Urinary bladder (tissue), 3 donors: ENCODE measurements at regions not wholly inside any gene's neighbourhood (a gene's known extent, or its start where the extent isn't known, plus 50 kb on each side); places are given as distances from the start of the nearest gene placed in this dataset.
"Not testable (repeated sequence)": the region's sequence is repeated elsewhere in the genome, so short reads cannot be mapped to it uniquely, and the experiment has no call there.

Source experiments
- DNase-seq: peaks from one replicate; pipeline ENCODE4 v3.0.0-alpha.2; 2015; ENCODE audit errors: extremely low spot score
- H3K27ac ChIP-seq: one replicate; pipeline ENCODE4 v1.5.1; 2013; ENCODE audit warnings: low read depth, mild to moderate bottlenecking, moderate library complexity
- H3K36me3 ChIP-seq: one replicate; pipeline ENCODE4 v1.6.1; 2013; ENCODE audit warnings: mild to moderate bottlenecking, moderate library complexity; ENCODE audit not compliant: insufficient read depth
- H3K4me1 ChIP-seq: one replicate; pipeline ENCODE4 v1.6.1; 2013; ENCODE audit warnings: mild to moderate bottlenecking, moderate library complexity; ENCODE audit not compliant: insufficient read depth
- H3K4me3 ChIP-seq: one replicate; pipeline ENCODE4 v1.5.1; 2013; ENCODE audit warnings: low read depth, low read length
- WGBS: extraction: QIAGEN DNeasy Blood & Tissue Kit; methylation state at CpG from one replicate; pipeline ENCODE4 v1.1.7; 2013; 5-methylcytosine and 5-hydroxymethylcytosine counted together
- donor health status: healthy with polysubstance abuse.
- donor health status: healthy.

DNA sequence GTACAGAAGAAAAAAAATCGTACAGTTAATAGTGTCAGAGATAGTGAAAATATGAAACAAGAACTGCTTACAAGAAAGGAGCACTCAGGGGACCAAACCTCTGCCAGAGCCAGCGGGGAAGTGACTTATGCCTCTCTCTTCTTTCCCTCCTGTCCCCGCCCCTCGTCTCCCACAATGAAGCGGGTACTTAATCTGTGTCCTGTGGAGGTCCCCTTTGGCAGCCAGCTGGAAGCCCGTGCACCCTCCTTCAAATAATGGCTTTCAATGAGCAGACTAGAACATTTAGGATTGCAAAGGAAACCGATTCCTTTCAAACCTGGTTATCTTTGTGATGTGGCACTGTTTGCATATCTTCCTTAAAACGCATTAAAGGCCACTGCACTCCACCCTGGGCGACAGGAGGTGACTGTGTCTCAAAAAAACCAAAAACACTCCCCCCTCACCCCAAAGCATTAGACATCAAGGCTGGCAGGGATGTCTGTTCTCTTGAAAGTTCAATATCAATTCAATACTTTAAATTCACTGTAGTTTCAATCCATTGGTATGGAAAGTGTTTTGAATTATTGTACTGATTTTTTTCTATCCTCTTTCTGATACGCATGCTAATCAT, 51.7 kb downstream of the PPIAL4C start:
- DNase-seq, H3K4me3 ChIP-seq, H3K4me1 ChIP-seq, H3K27ac ChIP-seq, H3K36me3 ChIP-seq: not testable (repeated sequence)
- 50% methylated on average over 9 of the region's 10 CpGs for WGBS

GRCh38 chr1:149636286-149637122, 52.9 kb downstream of the PPIAL4C start:
- Histone ChIP-seq H3K27ac (peak overlapping the region; percentile 80), H3K4me3 (peak overlapping the region; percentile 34)
- WGBS, result under 1% methylated on average over 40 of the region's 41 CpGs
- peak; percentile 82 for DNase-seq
- H3K36me3 ChIP-seq, H3K4me1 ChIP-seq: not testable (repeated sequence)

GRCh38 chr1:149638481-149638880, 54.8 kb downstream of the PPIAL4C start:
- not testable (repeated sequence) for H3K4me1 ChIP-seq, H3K36me3 ChIP-seq, H3K4me3 ChIP-seq, H3K27ac ChIP-seq, DNase-seq
- WGBS, result 93% methylated on average over 8 of the region's 8 CpGs

DNA sequence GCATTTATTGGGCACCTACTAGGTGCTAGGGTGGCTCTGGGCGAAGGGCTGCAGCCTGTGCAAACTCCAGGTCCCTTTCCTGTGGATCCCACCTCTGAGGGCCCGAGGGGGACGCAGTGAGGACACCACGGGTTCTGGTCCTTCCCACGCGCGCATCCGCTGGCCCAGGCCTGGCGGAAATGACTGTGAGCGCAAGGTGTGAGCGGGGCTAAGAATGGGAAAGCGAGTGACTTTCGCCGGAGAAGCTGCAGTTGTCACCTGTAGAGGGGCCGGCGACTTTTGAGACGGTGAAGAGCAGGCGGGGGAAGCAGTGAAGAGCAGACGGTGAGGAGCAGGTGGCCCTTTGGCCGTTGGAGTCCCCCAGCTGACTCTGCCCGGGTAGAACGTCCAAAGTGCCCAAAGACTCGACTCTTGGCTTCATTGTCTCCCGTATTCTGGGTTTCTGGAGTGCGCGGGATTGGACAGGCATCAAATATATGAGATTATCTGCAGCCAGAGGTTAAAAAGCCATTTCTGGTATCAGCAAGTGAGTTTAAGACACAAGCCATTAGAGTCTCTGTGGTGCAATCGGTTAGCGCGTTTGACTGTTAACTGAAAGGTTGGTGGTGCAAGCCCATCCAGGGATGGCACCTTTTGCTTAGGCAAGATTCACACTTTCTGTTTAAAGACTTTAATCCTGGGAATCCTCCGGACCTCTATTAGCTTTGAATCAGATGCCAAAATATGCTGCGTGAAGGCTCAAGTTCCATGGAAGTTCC, 55.4 kb downstream of the PPIAL4C start:
- DNase-seq, result not testable (repeated sequence)

DNA sequence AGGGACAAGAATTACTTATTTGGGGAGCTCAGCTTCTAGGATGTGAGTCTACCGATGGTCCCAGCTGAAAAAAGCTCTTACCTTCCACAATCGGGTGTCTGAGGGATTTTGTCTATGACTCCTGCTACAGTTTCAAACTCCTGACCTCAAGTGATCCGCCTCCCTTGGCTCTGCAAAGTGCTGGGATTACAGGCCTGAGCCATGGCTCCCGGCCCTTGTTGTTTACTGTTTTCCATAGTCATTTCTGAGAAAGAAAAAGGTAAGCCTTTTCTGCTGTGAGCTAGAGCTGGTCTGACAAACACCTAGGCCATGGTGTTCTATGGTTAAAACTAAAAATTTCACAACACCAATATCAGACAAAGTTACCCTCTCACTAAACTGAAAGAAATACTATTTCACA, 57.5 kb downstream of the PPIAL4C start:
- not testable (repeated sequence) for H3K4me1 ChIP-seq, H3K4me3 ChIP-seq, H3K27ac ChIP-seq, DNase-seq, H3K36me3 ChIP-seq
- 64% methylated on average over 4 of the region's 4 CpGs for WGBS

More for the DNA sequence above, 55.4 kb downstream of the PPIAL4C start:
- not testable (repeated sequence) for H3K4me3 ChIP-seq, H3K4me1 ChIP-seq, H3K27ac ChIP-seq, H3K36me3 ChIP-seq
- WGBS, result 95% methylated on average over 26 of the region's 31 CpGs

DNA sequence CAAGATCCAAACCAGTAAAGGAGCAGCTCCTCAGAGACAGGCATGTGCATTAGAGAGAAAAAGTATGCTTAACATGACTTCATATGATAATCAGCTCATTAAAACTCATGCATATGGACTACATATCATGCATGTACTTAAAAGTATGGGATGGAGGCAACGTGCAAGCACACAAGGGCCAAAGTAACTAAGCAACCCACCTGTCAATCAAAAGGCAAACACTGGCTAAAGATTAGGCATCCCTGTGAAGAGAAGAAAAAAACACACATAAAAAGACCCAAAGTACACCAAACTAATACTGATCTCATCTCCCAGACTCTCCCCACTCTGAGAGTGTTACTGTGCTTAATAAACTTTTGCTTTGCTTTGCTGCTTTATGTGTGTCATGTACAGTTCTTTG, 61.2 kb downstream of the PPIAL4C start:
- H3K36me3 ChIP-seq, H3K4me1 ChIP-seq, H3K4me3 ChIP-seq, H3K27ac ChIP-seq, DNase-seq: not testable (repeated sequence)
- WGBS, result 63% methylated on average over 1 of the region's 1 CpG

GRCh38 chr1:149646360-149647017, 62.8 kb downstream of the PPIAL4C start:
- H3K4me3 ChIP-seq, H3K27ac ChIP-seq, H3K36me3 ChIP-seq, H3K4me1 ChIP-seq, DNase-seq: not testable (repeated sequence)
- 14% methylated on average over 28 of the region's 37 CpGs for WGBS

- DNase-seq, H3K36me3 ChIP-seq, H3K27ac ChIP-seq, H3K4me1 ChIP-seq, H3K4me3 ChIP-seq: not testable (repeated sequence)
- WGBS, result 30% methylated on average over 20 of the region's 20 CpGs
Measured at GRCh38 chr1:149647018-149647373, 63.3 kb downstream of the PPIAL4C start.

DNA sequence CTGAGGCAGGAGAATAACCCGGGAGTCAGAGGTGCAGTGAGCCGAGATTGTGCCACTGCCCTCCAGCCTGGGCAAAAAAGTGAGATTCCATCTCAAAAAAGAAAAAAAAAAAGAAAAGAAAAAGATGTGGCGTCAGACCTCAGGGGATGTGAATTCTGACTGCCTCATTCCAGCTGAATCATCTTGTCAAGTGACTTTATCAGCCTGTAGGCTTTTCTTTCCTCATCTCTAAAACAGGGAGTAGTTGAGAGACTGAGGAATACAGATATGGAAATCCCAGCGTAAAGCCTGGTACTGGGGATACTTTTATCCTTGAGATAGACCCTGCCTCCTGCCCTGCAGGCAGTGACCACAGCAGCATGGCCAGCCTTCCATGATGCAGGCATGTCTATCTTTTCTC, 74.1 kb downstream of the PPIAL4C start:
- not testable (repeated sequence) for H3K27ac ChIP-seq, H3K4me1 ChIP-seq, H3K4me3 ChIP-seq, DNase-seq, H3K36me3 ChIP-seq
- 86% methylated on average over 4 of the region's 4 CpGs for WGBS

- WGBS, result 75% methylated on average over 2 of the region's 5 CpGs
- H3K4me1 ChIP-seq, H3K27ac ChIP-seq, H3K36me3 ChIP-seq, H3K4me3 ChIP-seq, DNase-seq: not testable (repeated sequence)
Measured at GRCh38 chr1:149658175-149658574, 74.5 kb downstream of the PPIAL4C start.

- DNase-seq, H3K4me1 ChIP-seq, H3K27ac ChIP-seq, H3K4me3 ChIP-seq, H3K36me3 ChIP-seq: not testable (repeated sequence)
- WGBS, result 53% methylated on average over 1 of the region's 2 CpGs
Measured at GRCh38 chr1:149664624-149665023, 81.0 kb downstream of the PPIAL4C start.

- not testable (repeated sequence) for DNase-seq, H3K4me3 ChIP-seq, H3K36me3 ChIP-seq, H3K27ac ChIP-seq, H3K4me1 ChIP-seq
Measured at GRCh38 chr1:149665033-149665432, 81.4 kb downstream of the PPIAL4C start.

DNA sequence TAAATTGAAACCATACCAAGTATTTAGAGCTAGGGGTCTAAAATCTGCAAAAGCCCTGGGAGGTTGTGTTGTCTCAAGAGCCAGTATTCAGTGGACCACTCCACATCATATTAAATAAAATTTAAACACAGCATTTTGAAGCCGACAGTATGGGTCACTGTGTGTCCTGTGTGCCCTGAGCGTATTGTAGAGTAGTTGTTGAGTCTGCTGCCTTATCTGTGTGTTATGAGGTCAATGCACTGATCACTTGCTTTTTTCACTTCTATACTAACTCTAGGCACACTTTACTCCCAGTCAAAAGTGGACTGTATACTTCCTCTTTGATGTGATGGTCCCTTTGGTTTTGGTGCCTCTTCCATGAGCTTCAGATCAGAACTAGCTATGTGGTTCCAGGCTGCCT, 81.9 kb downstream of the PPIAL4C start:
- H3K36me3 ChIP-seq, DNase-seq, H3K27ac ChIP-seq, H3K4me3 ChIP-seq, H3K4me1 ChIP-seq: not testable (repeated sequence)
- WGBS, result 97% methylated on average over 2 of the region's 2 CpGs
